GM23338 (cell line): ENCODE measurements at regions not wholly inside any gene's neighbourhood (a gene's known extent, or its start where the extent isn't known, plus 50 kb on each side); places are given as distances from the start of the nearest gene placed in this dataset.
A peak's percentile ranks its signal among the peaks of the same experiment; 100 is the strongest.

Experiments used
- ATAC-seq: fragments of 200-7000 bp; cut with Tn5 transposase; 3 replicates; pipeline ENCODE4 v1.9.1; 2020
- DNase-seq: peaks from one replicate; pipeline ENCODE4 v3.0.0-alpha.2; 2015; ENCODE audit warnings: low spot score
- H2AFZ ChIP-seq: fragments of 200-600 bp; sonication (generic); 2 replicates; pipeline ENCODE4 v1.8.0; 2016; ENCODE audit warnings: antibody characterized with exemption, mild to moderate bottlenecking, moderate library complexity
- H3F3A ChIP-seq: fragments of 200-600 bp; sonication (generic); replicated peaks from 2 replicates; pipeline ENCODE4 v1.8.0; 2017; ENCODE audit warnings: antibody characterized with exemption, mixed run types, low read depth
- H3K27ac ChIP-seq: fragments of 200-600 bp; sonication (generic); 2 replicates; pipeline ENCODE4 v1.6.1; 2016; ENCODE audit warnings: low read depth
- H3K27me3 ChIP-seq: fragments of 200-600 bp; sonication (generic); 2 replicates; pipeline ENCODE4 v1.8.0; 2016; ENCODE audit warnings: mild to moderate bottlenecking, mixed run types, moderate library complexity; ENCODE audit not compliant: insufficient read depth
- H3K36me3 ChIP-seq: fragments of 200-600 bp; sonication (generic); 2 replicates; pipeline ENCODE4 v1.8.0; 2016; ENCODE audit warnings: mild to moderate bottlenecking; ENCODE audit not compliant: insufficient read depth
- H3K4me1 ChIP-seq: fragments of 200-600 bp; sonication (generic); 2 replicates; pipeline ENCODE4 v1.8.0; 2016; ENCODE audit warnings: mild to moderate bottlenecking, moderate library complexity; ENCODE audit not compliant: insufficient read depth
- H3K4me2 ChIP-seq: fragments of 200-600 bp; sonication (generic); 2 replicates; pipeline ENCODE4 v1.7.1; 2017; ENCODE audit warnings: mixed run types
- H3K4me3 ChIP-seq: fragments of 200-600 bp; sonication (generic); 2 replicates; pipeline ENCODE4 v1.6.1; 2016; ENCODE audit warnings: mixed run types
- H3K79me2 ChIP-seq: fragments of 200-600 bp; sonication (generic); replicated peaks from 2 replicates; pipeline ENCODE4 v1.8.0; 2017; ENCODE audit warnings: mild to moderate bottlenecking; ENCODE audit not compliant: insufficient read depth
- H3K9me2 ChIP-seq: fragments of 200-600 bp; sonication (generic); 2 replicates; pipeline ENCODE4 v1.8.0; 2017; ENCODE audit not compliant: insufficient read depth
- H4K20me1 ChIP-seq: fragments of 200-600 bp; sonication (generic); replicated peaks from 2 replicates; pipeline ENCODE4 v1.8.0; 2017; ENCODE audit warnings: mild to moderate bottlenecking; ENCODE audit not compliant: insufficient read depth
- H3K27ac Mint-ChIP-seq: 2 replicates; pipeline ENCODE4 v1.8.0; 2020; ENCODE audit warnings: inconsistent platforms, mild to moderate bottlenecking, moderate library complexity, mixed read lengths
- H3K27me3 Mint-ChIP-seq: 3 replicates; pipeline ENCODE4 v1.8.0; 2022; ENCODE audit warnings: low read depth, mild to moderate bottlenecking, moderate library complexity, mixed read lengths, inconsistent platforms; ENCODE audit not compliant: insufficient read depth, poor library complexity
- H3K36me3 Mint-ChIP-seq: 3 replicates; pipeline ENCODE4 v1.8.0; 2021; ENCODE audit warnings: low read depth, mild to moderate bottlenecking, inconsistent platforms, moderate library complexity, mixed read lengths
- H3K4me1 Mint-ChIP-seq: 3 replicates; pipeline ENCODE4 v1.8.0; 2020; ENCODE audit warnings: mild to moderate bottlenecking, inconsistent platforms, mixed read lengths
- H3K4me3 Mint-ChIP-seq: 3 replicates; pipeline ENCODE4 v1.8.0; 2021; ENCODE audit warnings: moderate library complexity, mild to moderate bottlenecking, inconsistent platforms, mixed read lengths
- H3K9me3 Mint-ChIP-seq: 3 replicates; pipeline ENCODE4 v1.8.0; 2020; ENCODE audit warnings: moderate library complexity, mild to moderate bottlenecking, inconsistent platforms, mixed read lengths
- CREB1 ChIP-seq: fragments of 250-450 bp; sonication (Bioruptor Pico); IDR thresholded peaks from 2 replicates; pipeline ENCODE4 v1.5.0; 2020; ENCODE audit warnings: low read depth, mild to moderate bottlenecking, moderate library complexity
- CTCF ChIP-seq, 2 experiments: fragments of 200-600 bp in 1 of 2; sonication (generic) in 1 of 2; conservative IDR thresholded peaks; 2 replicates each; pipeline versions ENCODE4 v1.5.1 to v1.6.1; 2016 to 2017; ENCODE audit warnings: antibody characterized with exemption in 2 of 2, low read depth in 2 of 2, mild to moderate bottlenecking in 2 of 2, moderate library complexity in 1 of 2
- EZH2 ChIP-seq: fragments of 200-600 bp; sonication (generic); IDR thresholded peaks from one replicate; pipeline ENCODE4 v1.8.0; 2017; ENCODE audit warnings: antibody characterized with exemption, mild to moderate bottlenecking, low read depth; ENCODE audit not compliant: unreplicated experiment
- EZH2phosphoT487 ChIP-seq: fragments of 200-600 bp; sonication (generic); IDR thresholded peaks from one replicate; pipeline ENCODE4 v1.8.1; 2018; ENCODE audit warnings: antibody characterized with exemption; ENCODE audit not compliant: unreplicated experiment
- JUNB ChIP-seq: IDR thresholded peaks from one replicate; pipeline ENCODE4 v1.6.1; 2016; ENCODE audit warnings: antibody characterized with exemption; ENCODE audit not compliant: unreplicated experiment
- POLR2AphosphoS5 ChIP-seq: IDR thresholded peaks from 2 replicates; pipeline ENCODE4 v1.6.1; 2016; ENCODE audit warnings: antibody characterized with exemption, low read depth
- STAT1 ChIP-seq: IDR thresholded peaks from one replicate; pipeline ENCODE4 v1.6.1; 2016; ENCODE audit warnings: antibody characterized with exemption; ENCODE audit not compliant: unreplicated experiment
- ZNF331 ChIP-seq: fragments of 250-450 bp; sonication (Bioruptor Pico); IDR thresholded peaks from 2 replicates; pipeline ENCODE4 v1.5.0; 2020; ENCODE audit warnings: low read depth, mild to moderate bottlenecking, moderate library complexity
- TF ChIP-seq, protein P1 (sequence below): IDR thresholded peaks from 2 replicates; pipeline ENCODE4 v1.6.1; 2016; ENCODE audit warnings: antibody characterized with exemption
- TF ChIP-seq, protein P2 (sequence below): fragments of 250-450 bp; sonication (Bioruptor Pico); IDR thresholded peaks from 2 replicates; pipeline ENCODE4 v1.5.0; 2020; ENCODE audit warnings: mild to moderate bottlenecking, moderate library complexity

GRCh38 chr20:4483486-4483885 is 202.8 kb upstream of the PRNP start:
- ATAC-seq = no peak; the same call in 2 of the 3 replicates
- H3K4me1 Mint-ChIP-seq = peaks cover 41% of the 10 kb centered on the region

GRCh38 chr20:4480104-4480503 is 206.2 kb upstream of the PRNP start:
- H2AFZ ChIP-seq = 0 out of 2 replicates have a peak overlapping the region, but pooled peaks have one; percentile 60
- peak; percentile 15 for DNase-seq
- Mint-ChIP-seq H3K27ac (no peak overlapping the region; the same call in 1 of the 2 replicates), H3K36me3 (no peaks in the 10 kb centered on the region), H3K9me3 (peaks cover 2% of the 10 kb centered on the region; the same call in 1 of the 3 replicates), H3K27me3 (peaks cover 4% of the 10 kb centered on the region), H3K4me1 (peaks cover 44% of the 10 kb centered on the region), H3K4me3 (no peak overlapping the region)
- H3F3A ChIP-seq = no peaks in the 10 kb centered on the region
- ATAC-seq = peak; percentile 81
- H3K36me3 ChIP-seq = no peaks in the 10 kb centered on the region
- H3K4me2 ChIP-seq = no peak overlapping the region; the same call in 1 of the 2 replicates
- peaks cover 6% of the 10 kb centered on the region; the same call in 1 of the 2 replicates for H3K9me2 ChIP-seq
- no peaks in the 10 kb centered on the region for H3K79me2 ChIP-seq
- no peak overlapping the region for H3K4me3 ChIP-seq
- no peak overlapping the region for H3K27ac ChIP-seq
- H3K4me1 ChIP-seq = peaks cover 45% of the 10 kb centered on the region
- no peaks in the 10 kb centered on the region for H4K20me1 ChIP-seq
- no peaks in the 10 kb centered on the region for H3K27me3 ChIP-seq
- TF ChIP-seq, protein P1, sequence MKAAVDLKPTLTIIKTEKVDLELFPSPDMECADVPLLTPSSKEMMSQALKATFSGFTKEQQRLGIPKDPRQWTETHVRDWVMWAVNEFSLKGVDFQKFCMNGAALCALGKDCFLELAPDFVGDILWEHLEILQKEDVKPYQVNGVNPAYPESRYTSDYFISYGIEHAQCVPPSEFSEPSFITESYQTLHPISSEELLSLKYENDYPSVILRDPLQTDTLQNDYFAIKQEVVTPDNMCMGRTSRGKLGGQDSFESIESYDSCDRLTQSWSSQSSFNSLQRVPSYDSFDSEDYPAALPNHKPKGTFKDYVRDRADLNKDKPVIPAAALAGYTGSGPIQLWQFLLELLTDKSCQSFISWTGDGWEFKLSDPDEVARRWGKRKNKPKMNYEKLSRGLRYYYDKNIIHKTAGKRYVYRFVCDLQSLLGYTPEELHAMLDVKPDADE = no peak
- TF ChIP-seq ZNF331 (CRISPR knock-in tag) (no peak), CTCF (conservative IDR thresholded peaks at IDR 0.05; ENCODE audit: low read depth in 2 of 2) (no peak), STAT1 (no peak), EZH2 (no peak), EZH2phosphoT487 (no peak), CREB1 (CRISPR knock-in tag) (no peak), POLR2AphosphoS5 (no peak), JUNB (no peak)
- TF ChIP-seq, protein P2, sequence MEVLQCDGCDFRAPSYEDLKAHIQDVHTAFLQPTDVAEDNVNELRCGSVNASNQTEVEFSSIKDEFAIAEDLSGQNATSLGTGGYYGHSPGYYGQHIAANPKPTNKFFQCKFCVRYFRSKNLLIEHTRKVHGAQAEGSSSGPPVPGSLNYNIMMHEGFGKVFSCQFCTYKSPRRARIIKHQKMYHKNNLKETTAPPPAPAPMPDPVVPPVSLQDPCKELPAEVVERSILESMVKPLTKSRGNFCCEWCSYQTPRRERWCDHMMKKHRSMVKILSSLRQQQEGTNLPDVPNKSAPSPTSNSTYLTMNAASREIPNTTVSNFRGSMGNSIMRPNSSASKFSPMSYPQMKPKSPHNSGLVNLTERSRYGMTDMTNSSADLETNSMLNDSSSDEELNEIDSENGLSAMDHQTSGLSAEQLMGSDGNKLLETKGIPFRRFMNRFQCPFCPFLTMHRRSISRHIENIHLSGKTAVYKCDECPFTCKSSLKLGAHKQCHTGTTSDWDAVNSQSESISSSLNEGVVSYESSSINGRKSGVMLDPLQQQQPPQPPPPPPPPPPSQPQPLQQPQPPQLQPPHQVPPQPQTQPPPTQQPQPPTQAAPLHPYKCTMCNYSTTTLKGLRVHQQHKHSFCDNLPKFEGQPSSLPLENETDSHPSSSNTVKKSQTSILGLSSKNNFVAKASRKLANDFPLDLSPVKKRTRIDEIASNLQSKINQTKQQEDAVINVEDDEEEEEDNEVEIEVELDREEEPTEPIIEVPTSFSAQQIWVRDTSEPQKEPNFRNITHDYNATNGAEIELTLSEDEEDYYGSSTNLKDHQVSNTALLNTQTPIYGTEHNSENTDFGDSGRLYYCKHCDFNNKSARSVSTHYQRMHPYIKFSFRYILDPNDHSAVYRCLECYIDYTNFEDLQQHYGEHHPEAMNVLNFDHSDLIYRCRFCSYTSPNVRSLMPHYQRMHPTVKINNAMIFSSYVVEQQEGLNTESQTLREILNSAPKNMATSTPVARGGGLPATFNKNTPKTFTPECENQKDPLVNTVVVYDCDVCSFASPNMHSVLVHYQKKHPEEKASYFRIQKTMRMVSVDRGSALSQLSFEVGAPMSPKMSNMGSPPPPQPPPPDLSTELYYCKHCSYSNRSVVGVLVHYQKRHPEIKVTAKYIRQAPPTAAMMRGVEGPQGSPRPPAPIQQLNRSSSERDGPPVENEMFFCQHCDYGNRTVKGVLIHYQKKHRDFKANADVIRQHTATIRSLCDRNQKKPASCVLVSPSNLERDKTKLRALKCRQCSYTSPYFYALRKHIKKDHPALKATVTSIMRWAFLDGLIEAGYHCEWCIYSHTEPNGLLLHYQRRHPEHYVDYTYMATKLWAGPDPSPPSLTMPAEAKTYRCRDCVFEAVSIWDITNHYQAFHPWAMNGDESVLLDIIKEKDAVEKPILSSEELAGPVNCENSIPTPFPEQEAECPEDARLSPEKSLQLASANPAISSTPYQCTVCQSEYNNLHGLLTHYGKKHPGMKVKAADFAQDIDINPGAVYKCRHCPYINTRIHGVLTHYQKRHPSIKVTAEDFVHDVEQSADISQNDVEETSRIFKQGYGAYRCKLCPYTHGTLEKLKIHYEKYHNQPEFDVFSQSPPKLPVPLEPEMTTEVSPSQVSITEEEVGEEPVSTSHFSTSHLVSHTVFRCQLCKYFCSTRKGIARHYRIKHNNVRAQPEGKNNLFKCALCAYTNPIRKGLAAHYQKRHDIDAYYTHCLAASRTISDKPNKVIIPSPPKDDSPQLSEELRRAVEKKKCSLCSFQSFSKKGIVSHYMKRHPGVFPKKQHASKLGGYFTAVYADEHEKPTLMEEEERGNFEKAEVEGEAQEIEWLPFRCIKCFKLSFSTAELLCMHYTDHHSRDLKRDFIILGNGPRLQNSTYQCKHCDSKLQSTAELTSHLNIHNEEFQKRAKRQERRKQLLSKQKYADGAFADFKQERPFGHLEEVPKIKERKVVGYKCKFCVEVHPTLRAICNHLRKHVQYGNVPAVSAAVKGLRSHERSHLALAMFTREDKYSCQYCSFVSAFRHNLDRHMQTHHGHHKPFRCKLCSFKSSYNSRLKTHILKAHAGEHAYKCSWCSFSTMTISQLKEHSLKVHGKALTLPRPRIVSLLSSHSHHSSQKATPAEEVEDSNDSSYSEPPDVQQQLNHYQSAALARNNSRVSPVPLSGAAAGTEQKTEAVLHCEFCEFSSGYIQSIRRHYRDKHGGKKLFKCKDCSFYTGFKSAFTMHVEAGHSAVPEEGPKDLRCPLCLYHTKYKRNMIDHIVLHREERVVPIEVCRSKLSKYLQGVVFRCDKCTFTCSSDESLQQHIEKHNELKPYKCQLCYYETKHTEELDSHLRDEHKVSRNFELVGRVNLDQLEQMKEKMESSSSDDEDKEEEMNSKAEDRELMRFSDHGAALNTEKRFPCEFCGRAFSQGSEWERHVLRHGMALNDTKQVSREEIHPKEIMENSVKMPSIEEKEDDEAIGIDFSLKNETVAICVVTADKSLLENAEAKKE = no peak

More at GRCh38 chr20:4483486-4483885, 202.8 kb upstream of the PRNP start:
- DNase-seq = no peak
- Mint-ChIP-seq H3K9me3 (no peaks in the 10 kb centered on the region), H3K27ac (no peak overlapping the region), H3K4me3 (no peak overlapping the region), H3K27me3 (peaks cover 4% of the 10 kb centered on the region), H3K36me3 (no peaks in the 10 kb centered on the region)
- H3F3A ChIP-seq = no peaks in the 10 kb centered on the region
- peak overlapping the region; percentile 55 for H3K4me2 ChIP-seq
- no peaks in the 10 kb centered on the region for H3K36me3 ChIP-seq
- no peaks in the 10 kb centered on the region for H3K79me2 ChIP-seq
- TF ChIP-seq EZH2 = no peak
- TF ChIP-seq POLR2AphosphoS5 = no peak
- no peak for TF ChIP-seq JUNB
- no peak overlapping the region for H2AFZ ChIP-seq
- H3K4me1 ChIP-seq = peaks cover 45% of the 10 kb centered on the region
- no peak overlapping the region for H3K27ac ChIP-seq
- no peaks in the 10 kb centered on the region for H3K27me3 ChIP-seq
- no peaks in the 10 kb centered on the region for H3K9me2 ChIP-seq
- no peaks in the 10 kb centered on the region for H4K20me1 ChIP-seq
- no peak overlapping the region for H3K4me3 ChIP-seq
